ENCODE measurements at regions not wholly inside any gene's neighbourhood (a gene's known extent, or its start where the extent isn't known, plus 50 kb on each side); places are given as distances from the start of the nearest gene placed in this dataset.
"Not testable (repeated sequence)": the region's sequence is repeated elsewhere in the genome, so short reads cannot be mapped to it uniquely, and the experiment has no call there.

DNA sequence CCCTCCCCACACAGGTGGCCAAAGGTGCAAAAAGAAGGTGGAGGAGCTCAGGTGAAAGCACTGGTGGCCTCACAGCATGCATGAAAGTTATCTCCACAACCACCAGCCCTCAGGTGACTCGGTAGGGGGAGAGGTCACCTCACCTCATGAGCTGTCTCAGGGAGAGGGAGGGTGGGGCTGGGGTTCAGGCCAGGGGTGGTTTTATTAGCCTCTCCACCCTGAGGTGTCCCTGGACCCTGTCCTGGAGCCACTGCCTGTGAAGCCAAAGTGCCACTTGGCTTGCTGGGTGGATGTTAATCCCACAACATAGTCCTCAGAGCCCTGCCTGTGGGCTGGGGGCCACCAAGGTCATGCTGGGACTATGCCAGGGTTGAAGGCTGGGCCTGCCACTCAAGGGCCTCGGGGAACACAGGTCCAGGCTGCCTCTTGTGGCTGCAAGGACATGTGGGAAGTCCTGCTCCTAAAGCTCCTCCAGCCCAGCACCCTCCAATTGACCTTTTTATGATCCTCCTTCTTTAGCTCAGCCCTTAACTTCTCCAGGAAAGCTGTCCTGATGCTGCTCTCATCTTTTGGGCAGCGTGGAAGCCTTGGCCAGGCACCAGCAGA is 83.8 kb downstream of the MALL start:
- TF ChIP-seq CTCF, POLR2A (IDR thresholded peaks at IDR 0.05): not testable (repeated sequence)

All from esophagus squamous epithelium (tissue), 4 donors.